DND-41 (cell line): ENCODE measurements at regions not wholly inside any gene's neighbourhood (a gene's known extent, or its start where the extent isn't known, plus 50 kb on each side); places are given as distances from the start of the nearest gene placed in this dataset.

ENCODE experiments used
- EZH2 ChIP-seq: IDR thresholded peaks from 3 replicates; pipeline ENCODE4 v1.6.1; 2012; ENCODE audit warnings: borderline replicate concordance, low read depth, mild to moderate bottlenecking, moderate library complexity, low read length, inconsistent platforms; ENCODE audit not compliant: severe bottlenecking
- TF ChIP-seq, protein P1 (sequence below): IDR thresholded peaks from 2 replicates; pipeline ENCODE4 v1.5.1; 2012; ENCODE audit warnings: borderline replicate concordance, low read length, moderate library complexity, mild to moderate bottlenecking; ENCODE audit not compliant: poor library complexity, severe bottlenecking; ENCODE audit errors: extremely low read depth

DNA sequence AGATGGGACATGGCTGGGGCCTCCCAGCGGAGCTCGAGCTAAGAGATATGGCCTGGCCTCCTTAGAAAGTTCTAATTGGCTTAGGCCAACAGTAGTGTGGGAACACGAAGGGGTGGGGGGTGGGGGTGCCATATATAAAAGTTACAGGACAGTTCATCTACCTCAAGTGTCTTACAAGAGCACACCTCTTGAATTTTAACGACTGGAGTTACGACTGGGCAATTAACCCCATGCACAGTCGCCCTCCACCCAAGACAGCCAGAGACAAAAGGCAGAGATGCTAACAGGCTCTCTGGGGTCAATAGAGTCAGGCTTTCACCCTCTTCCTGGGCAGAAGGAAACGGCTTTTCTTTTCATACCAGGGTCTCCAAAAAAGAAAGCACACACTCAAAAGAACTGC, 302.2 kb downstream of the BCOR start:
- TF ChIP-seq, protein P1, sequence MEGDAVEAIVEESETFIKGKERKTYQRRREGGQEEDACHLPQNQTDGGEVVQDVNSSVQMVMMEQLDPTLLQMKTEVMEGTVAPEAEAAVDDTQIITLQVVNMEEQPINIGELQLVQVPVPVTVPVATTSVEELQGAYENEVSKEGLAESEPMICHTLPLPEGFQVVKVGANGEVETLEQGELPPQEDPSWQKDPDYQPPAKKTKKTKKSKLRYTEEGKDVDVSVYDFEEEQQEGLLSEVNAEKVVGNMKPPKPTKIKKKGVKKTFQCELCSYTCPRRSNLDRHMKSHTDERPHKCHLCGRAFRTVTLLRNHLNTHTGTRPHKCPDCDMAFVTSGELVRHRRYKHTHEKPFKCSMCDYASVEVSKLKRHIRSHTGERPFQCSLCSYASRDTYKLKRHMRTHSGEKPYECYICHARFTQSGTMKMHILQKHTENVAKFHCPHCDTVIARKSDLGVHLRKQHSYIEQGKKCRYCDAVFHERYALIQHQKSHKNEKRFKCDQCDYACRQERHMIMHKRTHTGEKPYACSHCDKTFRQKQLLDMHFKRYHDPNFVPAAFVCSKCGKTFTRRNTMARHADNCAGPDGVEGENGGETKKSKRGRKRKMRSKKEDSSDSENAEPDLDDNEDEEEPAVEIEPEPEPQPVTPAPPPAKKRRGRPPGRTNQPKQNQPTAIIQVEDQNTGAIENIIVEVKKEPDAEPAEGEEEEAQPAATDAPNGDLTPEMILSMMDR = no peak
- no peak for TF ChIP-seq EZH2
